Loucy (cell line): ENCODE measurements at regions not wholly inside any gene's neighbourhood (a gene's known extent, or its start where the extent isn't known, plus 50 kb on each side); places are given as distances from the start of the nearest gene placed in this dataset.

Experiments used
- H2AFZ ChIP-seq: fragments of 200-600 bp; sonication (generic); 2 replicates; pipeline ENCODE4 v1.6.0; 2016; ENCODE audit warnings: antibody characterized with exemption, mild to moderate bottlenecking, low read length, moderate library complexity
- H3F3A ChIP-seq: fragments of 200-600 bp; 2 replicates; pipeline ENCODE4 v1.6.0; 2016; ENCODE audit warnings: antibody characterized with exemption, low read depth, mild to moderate bottlenecking
- H3K27me3 ChIP-seq: fragments of 200-600 bp; sonication (generic); 2 replicates; pipeline ENCODE4 v1.6.1; 2014; ENCODE audit warnings: low read length, mild to moderate bottlenecking; ENCODE audit not compliant: insufficient read depth, poor library complexity, severe bottlenecking
- H3K36me3 ChIP-seq: fragments of 200-600 bp; sonication (generic); 2 replicates; pipeline ENCODE4 v1.6.1; 2016; ENCODE audit warnings: low read length; ENCODE audit not compliant: insufficient read depth
- H3K4me1 ChIP-seq: fragments of 200-600 bp; sonication (generic); 2 replicates; pipeline ENCODE4 v1.5.1; 2014; ENCODE audit warnings: low read length, mild to moderate bottlenecking; ENCODE audit not compliant: insufficient read depth, poor library complexity, severe bottlenecking
- H3K4me2 ChIP-seq: fragments of 200-600 bp; sonication (generic); 2 replicates; pipeline ENCODE4 v1.6.0; 2014; ENCODE audit warnings: antibody characterized with exemption, low read length, low read depth, mild to moderate bottlenecking; ENCODE audit not compliant: poor library complexity, severe bottlenecking
- H3K4me3 ChIP-seq: fragments of 200-600 bp; sonication (generic); 2 replicates; pipeline ENCODE4 v1.5.1; 2014; ENCODE audit warnings: low read length, mild to moderate bottlenecking, mixed read lengths; ENCODE audit not compliant: poor library complexity, severe bottlenecking
- H3K79me2 ChIP-seq: fragments of 200-600 bp; sonication (generic); 2 replicates; pipeline ENCODE4 v1.6.1; 2014; ENCODE audit warnings: low read length; ENCODE audit not compliant: insufficient read depth
- H3K9ac ChIP-seq: fragments of 200-600 bp; sonication (generic); 2 replicates; pipeline ENCODE4 v1.6.0; 2014; ENCODE audit warnings: mild to moderate bottlenecking, low read depth, low read length, moderate library complexity; ENCODE audit not compliant: poor library complexity, severe bottlenecking
- H3K9me2 ChIP-seq: fragments of 200-600 bp; sonication (generic); replicated peaks from 2 replicates; pipeline ENCODE4 v1.6.1; 2016; ENCODE audit warnings: low read depth, low read length, mixed read lengths
- H3K9me3 ChIP-seq: fragments of 200-600 bp; sonication (generic); 2 replicates; pipeline ENCODE4 v1.6.1; 2014; ENCODE audit warnings: mild to moderate bottlenecking, antibody characterized with exemption, low read length, low read depth; ENCODE audit not compliant: insufficient read depth
- H4K20me1 ChIP-seq: fragments of 200-600 bp; sonication (generic); 2 replicates; pipeline ENCODE4 v1.6.0; 2014; ENCODE audit warnings: antibody characterized with exemption, low read length, mild to moderate bottlenecking; ENCODE audit not compliant: insufficient read depth, poor library complexity, severe bottlenecking
- CTCF ChIP-seq: fragments of 200-600 bp; sonication (generic); conservative IDR thresholded peaks from 2 replicates; pipeline ENCODE4 v1.5.1; 2014; ENCODE audit warnings: mild to moderate bottlenecking, antibody characterized with exemption, low read length
- EZH2phosphoT487 ChIP-seq: fragments of 200-600 bp; IDR thresholded peaks from 2 replicates; pipeline ENCODE4 v1.6.1; 2018; ENCODE audit warnings: antibody characterized with exemption, mild to moderate bottlenecking, moderate library complexity, borderline replicate concordance

DNA sequence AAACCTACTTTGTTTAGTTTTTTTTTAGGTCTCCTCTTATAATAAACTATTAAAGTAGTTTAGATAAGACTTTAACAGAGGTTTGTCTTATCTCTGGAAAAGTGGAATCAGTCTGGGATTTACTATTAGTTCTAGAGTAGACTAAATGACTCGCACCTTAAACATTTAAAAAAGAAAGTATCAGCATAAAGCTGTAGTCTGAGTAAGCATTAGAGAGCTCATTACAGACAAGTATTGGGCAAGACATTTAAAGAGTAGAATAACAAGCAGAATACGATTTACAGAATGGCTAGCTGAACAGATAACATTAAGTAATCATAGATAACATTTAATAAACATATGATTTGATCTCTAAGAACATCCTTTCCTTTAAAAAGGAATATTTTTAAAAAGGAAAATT lies 226.0 kb upstream of the DMAC1 start:
- no peaks in the 10 kb centered on the region for H3K36me3 ChIP-seq
- H3K9ac ChIP-seq: no peak overlapping the region
- TF ChIP-seq CTCF (no peak), EZH2phosphoT487 (no peak)
- no peaks in the 10 kb centered on the region for H3K79me2 ChIP-seq
- H3K4me2 ChIP-seq: no peak overlapping the region
- H2AFZ ChIP-seq: no peak overlapping the region
- H3F3A ChIP-seq: no peaks in the 10 kb centered on the region
- H4K20me1 ChIP-seq: no peaks in the 10 kb centered on the region
- H3K27me3 ChIP-seq: no peaks in the 10 kb centered on the region
- no peak overlapping the region for H3K4me3 ChIP-seq
- no peaks in the 10 kb centered on the region for H3K9me3 ChIP-seq
- no peaks in the 10 kb centered on the region for H3K9me2 ChIP-seq
- no peaks in the 10 kb centered on the region for H3K4me1 ChIP-seq

DNA sequence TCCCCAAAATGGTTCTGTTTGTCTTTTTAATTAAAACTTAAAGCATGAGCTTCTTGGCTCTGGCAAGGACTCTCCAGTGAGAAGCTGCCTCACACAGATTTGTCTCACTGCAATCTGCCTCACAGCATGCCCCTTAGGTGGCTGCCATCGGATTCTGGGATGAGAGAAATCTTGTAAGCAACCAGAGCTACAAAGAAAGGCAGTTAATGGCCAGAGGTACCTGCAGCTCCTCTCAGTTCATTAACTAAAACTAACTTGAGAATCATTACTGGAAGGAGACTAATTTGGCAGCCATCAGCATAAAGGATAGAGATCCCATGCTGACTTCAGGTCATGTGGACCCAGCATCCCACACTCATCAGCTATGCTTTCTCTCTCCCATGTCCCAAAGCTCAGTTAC lies 220.6 kb upstream of the DMAC1 start:
- H3K36me3 ChIP-seq: no peaks in the 10 kb centered on the region
- no peak overlapping the region for H2AFZ ChIP-seq
- no peaks in the 10 kb centered on the region for H3K4me1 ChIP-seq
- H3F3A ChIP-seq: no peaks in the 10 kb centered on the region
- H3K27me3 ChIP-seq: no peaks in the 10 kb centered on the region
- no peaks in the 10 kb centered on the region for H3K79me2 ChIP-seq
- H3K9me3 ChIP-seq: no peaks in the 10 kb centered on the region
- no peak overlapping the region for H3K9ac ChIP-seq
- H3K9me2 ChIP-seq: no peaks in the 10 kb centered on the region
- no peaks in the 10 kb centered on the region for H4K20me1 ChIP-seq
- no peak for TF ChIP-seq EZH2phosphoT487
- no peak for TF ChIP-seq CTCF
- H3K4me3 ChIP-seq: no peak overlapping the region
- H3K4me2 ChIP-seq: no peak overlapping the region

- Histone ChIP-seq H3K9me2 (no peaks in the 10 kb centered on the region), H3K4me2 (no peak overlapping the region), H3K9ac (no peak overlapping the region), H3K79me2 (no peaks in the 10 kb centered on the region), H3F3A (no peaks in the 10 kb centered on the region), H3K4me1 (no peaks in the 10 kb centered on the region), H3K4me3 (no peak overlapping the region), H2AFZ (no peak overlapping the region), H3K36me3 (no peaks in the 10 kb centered on the region), H3K9me3 (no peaks in the 10 kb centered on the region), H4K20me1 (no peaks in the 10 kb centered on the region), H3K27me3 (no peaks in the 10 kb centered on the region)
- TF ChIP-seq CTCF: no peak
- TF ChIP-seq EZH2phosphoT487: no peak
Measured at GRCh38 chr9:8019636-8020035, 220.1 kb upstream of the DMAC1 start.
